HG03457 (cell line): ENCODE measurements at regions not wholly inside any gene's neighbourhood (a gene's known extent, or its start where the extent isn't known, plus 50 kb on each side); places are given as distances from the start of the nearest gene placed in this dataset.
"Not testable (repeated sequence)": the region's sequence is repeated elsewhere in the genome, so short reads cannot be mapped to it uniquely, and the experiment has no call there.

ENCODE experiments used
- ATAC-seq: cut with Tn5 transposase; IDR thresholded peaks from one replicate; pipeline ENCODE4 v1.9.1; 2021; ENCODE audit warnings: moderate number of reproducible peaks; ENCODE audit not compliant: unreplicated experiment

GRCh38 chrY:18989356-18989755 lies 215.8 kb upstream of the HSFY2 start:
- ATAC-seq = no peak

DNA sequence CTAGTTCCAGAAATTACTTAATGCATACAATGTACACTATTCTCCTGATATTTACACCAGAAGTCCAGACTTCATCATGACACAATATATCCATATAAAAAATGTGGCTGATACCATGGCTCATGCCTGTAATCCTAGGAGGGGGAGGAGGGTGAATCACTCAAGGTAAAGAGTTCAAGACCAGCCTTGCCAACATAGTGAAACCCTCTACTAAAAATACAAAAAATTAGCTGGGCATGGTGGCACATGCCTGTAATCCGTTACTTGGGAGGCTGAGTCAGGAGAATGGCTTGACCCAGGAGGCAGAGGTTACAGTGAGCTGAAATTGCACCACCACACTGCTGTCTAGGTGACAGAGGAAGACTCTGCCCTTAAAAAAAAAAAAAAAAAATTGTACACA lies 192.5 kb upstream of the HSFY2 start:
- no peak for ATAC-seq

DNA sequence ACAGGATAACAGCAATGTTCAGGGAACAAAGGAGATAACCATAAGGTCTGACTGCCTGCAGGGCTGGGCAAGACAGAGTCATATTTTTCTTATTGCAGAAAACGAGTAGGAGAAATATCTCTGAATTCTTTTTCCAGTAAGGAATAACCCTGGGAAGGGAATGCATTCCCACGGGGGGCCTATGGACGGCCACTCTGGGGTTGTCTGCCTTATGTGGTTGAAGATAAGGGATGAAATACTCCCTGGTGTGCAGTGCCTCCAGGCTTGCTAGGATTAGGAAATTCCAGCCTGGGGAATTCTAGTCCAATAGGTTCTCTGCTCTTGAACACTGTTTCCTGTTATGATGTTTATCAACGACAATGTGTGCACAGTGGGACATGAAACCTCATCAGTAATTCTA lies 185.3 kb upstream of the HSFY2 start:
- ATAC-seq = no peak

- no peak for ATAC-seq
These were observed 178.3 kb upstream of the HSFY2 start for GRCh38 chrY:18951657-18952435.

- ATAC-seq = no peak
These were observed 177.5 kb upstream of the HSFY2 start for GRCh38 chrY:18951019-18951418.

GRCh38 chrY:18936831-18937230 lies 163.3 kb upstream of the HSFY2 start:
- no peak for ATAC-seq

GRCh38 chrY:18919256-18919655 lies 145.7 kb upstream of the HSFY2 start:
- ATAC-seq = no peak

DNA sequence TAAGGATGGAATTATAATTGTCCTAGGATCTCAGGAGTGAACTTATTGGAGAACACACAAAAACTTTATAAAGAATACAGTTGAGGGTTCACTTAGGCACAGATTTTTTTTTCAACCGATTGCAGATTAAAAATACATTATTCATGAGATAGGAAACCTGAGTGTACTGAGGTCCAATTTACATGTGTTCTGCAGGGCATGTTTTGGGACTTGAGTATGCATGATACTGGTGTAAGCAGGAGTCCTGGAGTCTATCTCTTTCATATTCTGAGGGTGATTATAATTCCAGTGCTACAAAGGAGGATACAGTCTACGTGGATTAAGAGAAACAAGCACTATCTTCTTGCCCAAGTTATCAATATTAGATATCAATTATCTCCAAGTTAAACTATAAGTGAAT lies 139.3 kb upstream of the HSFY2 start:
- ATAC-seq = no peak

DNA sequence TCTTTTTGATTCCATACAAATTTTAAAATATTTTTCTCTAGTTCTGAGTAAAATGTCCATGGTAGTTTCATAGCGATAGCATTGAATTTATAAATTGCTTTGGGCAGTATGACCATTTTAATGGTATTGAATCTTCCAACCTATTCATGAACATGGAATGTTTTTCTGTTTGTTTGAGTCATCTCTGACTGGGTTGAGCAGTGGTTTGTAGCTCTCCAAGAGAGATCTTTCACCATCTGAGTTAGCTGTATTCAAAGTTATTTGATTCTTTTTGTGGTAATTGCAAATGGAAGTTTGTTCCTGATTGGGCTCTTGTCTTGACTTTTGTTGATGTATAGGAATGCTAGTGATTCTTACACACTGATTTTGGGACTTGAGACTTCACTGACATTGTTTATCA lies 136.3 kb upstream of the HSFY2 start:
- ATAC-seq = no peak

DNA sequence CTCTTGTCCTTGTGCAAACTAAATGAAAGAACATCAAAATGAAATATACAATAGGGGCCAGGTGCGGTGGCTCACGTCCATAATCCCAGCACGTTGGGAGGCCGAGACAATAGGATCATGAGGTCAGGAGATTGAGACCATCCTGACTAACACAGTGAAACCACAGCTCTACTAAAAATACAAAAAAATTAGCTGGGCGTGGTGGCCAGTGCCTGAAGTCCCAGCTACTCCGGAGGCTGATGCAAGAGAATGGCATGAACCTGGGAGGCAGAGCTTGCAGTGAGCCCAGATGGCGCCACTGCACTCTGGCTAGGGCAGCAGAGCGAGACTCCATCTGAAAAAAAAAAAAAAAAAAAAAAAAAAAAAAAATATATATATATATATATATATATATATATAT lies 132.7 kb upstream of the HSFY2 start:
- ATAC-seq = not testable (repeated sequence)

- no peak for ATAC-seq
These were observed 130.8 kb upstream of the HSFY2 start for GRCh38 chrY:18904296-18904695.

DNA sequence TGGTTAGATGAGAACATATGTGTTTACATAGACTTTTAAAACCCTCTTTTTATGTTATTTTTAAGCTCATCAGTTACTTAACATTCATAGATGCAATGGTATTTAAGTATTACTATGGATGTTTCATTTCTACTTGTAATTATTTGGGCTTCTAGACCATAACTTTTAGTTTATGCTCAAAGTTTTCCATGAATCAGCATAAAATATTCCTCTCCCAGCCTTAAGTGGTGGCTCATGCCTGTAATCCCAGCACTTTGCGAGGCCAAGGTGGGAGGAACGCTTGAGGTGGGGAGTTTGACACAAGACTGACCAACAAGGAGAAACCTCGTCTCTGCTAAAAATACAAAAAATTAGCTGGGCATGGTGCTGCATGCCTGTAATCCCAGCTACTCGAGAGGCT lies 118.5 kb upstream of the HSFY2 start:
- no peak for ATAC-seq

DNA sequence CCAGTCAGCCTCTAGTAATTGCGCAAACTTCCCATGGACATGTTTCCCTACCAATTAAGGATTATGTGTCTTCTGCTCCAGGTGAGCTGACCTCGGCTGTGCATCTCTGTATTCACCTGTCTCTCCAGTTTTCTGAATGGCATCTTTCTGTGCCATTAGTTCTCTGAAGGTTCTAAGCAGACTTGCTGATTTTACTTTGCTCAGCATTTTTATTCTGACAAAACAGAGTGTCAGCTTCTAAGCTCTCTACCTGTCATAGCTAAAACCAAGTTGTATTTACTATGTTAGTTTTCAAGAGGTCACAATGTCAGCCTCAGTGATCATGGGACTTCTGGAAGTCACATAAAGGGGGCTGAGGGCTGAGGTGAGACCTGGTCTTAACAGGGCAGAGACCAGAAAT lies 116.0 kb upstream of the HSFY2 start:
- ATAC-seq = no peak

DNA sequence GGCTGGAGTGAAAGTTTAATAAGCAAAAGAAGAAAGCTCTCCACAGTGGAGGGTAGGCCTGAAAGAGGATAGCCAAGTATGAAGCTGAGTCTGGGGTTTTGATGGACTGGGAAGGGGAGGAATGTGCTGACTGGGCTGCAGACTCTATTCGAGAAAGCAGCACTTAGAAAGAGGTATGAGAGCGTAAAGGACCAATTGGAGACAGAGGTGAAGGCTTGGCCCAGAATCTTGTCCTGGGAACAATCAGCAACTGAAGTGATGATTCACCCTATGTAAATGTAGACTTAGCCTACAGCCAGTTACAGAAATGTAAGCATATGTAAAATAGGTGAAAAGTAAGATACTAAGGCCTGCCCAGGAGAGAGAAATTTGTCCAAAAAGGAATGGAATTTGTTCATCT lies 111.2 kb upstream of the HSFY2 start:
- no peak for ATAC-seq

DNA sequence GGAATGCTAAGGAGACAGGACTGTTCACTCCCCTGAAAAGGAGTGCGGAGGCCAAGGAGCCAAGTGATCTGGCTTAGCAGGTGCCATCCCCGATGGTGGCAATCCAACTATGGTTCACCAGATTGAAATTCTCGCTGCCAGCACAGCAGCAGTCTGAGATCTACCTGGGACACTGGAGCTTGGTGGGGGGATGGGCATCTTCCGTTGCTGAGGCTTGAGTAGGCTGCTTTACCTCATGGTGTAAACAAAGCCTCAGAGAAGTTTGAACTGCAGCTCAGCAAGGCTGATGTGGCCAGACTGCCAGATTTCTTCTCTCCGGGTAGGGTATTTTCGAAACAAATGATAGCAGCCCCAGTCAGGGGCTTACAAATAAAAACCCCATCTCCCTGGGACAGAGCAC lies 95.6 kb upstream of the HSFY2 start:
- ATAC-seq = not testable (repeated sequence)

GRCh38 chrY:18866887-18867551 lies 93.5 kb upstream of the HSFY2 start:
- ATAC-seq = not testable (repeated sequence)

- not testable (repeated sequence) for ATAC-seq
These were observed 87.3 kb upstream of the HSFY2 start for GRCh38 chrY:18860856-18861255.

GRCh38 chrY:18858484-18859191 lies 85.1 kb upstream of the HSFY2 start:
- not testable (repeated sequence) for ATAC-seq

DNA sequence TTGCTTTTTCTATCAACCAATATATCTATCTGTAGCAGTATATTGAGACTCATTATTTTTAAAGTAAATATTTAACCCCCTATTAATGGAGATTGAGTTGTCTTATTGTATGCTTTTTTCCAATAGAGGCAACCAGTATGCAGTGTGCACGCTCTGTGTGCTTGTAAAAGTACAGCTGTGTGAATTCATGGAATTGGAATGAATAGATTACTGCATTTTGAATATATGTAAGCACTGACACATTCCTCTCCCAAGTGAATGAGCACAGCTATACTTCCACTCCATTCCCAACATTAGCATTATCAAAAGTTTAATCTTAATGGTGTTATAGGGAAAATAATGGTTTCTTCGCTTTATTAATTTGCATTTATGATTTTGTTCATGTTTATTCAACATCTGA lies 81.6 kb upstream of the HSFY2 start:
- not testable (repeated sequence) for ATAC-seq

GRCh38 chrY:18853323-18853722 lies 79.8 kb upstream of the HSFY2 start:
- ATAC-seq = not testable (repeated sequence)

GRCh38 chrY:18836643-18837042 lies 63.1 kb upstream of the HSFY2 start:
- not testable (repeated sequence) for ATAC-seq
